ENCODE measurements at regions not wholly inside any gene's neighbourhood (a gene's known extent, or its start where the extent isn't known, plus 50 kb on each side); places are given as distances from the start of the nearest gene placed in this dataset.

DNA sequence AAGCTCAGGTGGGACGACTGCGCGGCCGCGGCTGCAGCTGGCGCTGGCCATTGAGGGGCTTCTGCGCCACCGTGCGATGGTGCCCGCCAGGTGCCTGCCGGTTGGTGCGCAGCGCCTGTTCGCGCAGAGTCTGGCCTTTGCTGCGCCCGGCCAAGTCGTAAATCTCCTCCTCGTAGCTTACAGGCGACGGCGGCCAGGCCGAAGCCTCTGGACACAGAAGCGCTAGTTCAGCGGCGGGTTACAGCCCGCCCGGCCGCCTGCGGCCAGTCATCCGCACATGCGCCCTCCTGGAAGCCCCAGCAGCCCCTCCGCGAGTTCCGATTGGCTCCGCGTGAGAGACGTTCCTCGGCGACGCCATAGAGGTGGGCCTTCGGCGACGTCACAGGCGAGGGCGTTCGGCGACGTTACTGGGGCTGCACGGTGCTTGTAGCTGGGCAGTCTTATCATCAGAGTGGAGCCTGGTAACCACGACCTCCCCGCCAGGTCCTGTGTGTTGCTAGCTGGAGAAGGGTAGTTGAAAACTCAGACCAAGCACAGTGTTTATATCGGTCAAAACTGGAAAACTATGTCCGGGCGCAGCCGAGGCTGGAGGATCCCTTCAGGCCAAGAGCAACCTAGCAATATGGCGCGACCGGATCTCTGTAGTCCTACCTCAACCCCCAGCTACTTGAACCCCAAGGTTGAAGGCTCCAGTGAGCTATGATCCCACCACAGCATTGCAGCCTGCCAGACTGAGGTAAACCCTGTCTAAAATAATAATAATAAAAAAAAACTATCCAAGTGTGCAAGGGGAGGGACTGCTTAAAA is 265.7 kb downstream of the OR4C45 start:
- TF ChIP-seq, protein P1, sequence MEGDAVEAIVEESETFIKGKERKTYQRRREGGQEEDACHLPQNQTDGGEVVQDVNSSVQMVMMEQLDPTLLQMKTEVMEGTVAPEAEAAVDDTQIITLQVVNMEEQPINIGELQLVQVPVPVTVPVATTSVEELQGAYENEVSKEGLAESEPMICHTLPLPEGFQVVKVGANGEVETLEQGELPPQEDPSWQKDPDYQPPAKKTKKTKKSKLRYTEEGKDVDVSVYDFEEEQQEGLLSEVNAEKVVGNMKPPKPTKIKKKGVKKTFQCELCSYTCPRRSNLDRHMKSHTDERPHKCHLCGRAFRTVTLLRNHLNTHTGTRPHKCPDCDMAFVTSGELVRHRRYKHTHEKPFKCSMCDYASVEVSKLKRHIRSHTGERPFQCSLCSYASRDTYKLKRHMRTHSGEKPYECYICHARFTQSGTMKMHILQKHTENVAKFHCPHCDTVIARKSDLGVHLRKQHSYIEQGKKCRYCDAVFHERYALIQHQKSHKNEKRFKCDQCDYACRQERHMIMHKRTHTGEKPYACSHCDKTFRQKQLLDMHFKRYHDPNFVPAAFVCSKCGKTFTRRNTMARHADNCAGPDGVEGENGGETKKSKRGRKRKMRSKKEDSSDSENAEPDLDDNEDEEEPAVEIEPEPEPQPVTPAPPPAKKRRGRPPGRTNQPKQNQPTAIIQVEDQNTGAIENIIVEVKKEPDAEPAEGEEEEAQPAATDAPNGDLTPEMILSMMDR (IDR thresholded peaks at IDR 0.05): no peak
- TF ChIP-seq POLR2A (IDR thresholded peaks at IDR 0.05): no peak

Data from body of pancreas (tissue), 4 donors.